Erythroblast (primary cell): ENCODE measurements at regions not wholly inside any gene's neighbourhood (a gene's known extent, or its start where the extent isn't known, plus 50 kb on each side); places are given as distances from the start of the nearest gene placed in this dataset.
"Not testable (repeated sequence)": the region's sequence is repeated elsewhere in the genome, so short reads cannot be mapped to it uniquely, and the experiment has no call there.

Experiments
- DNase-seq, 2 experiments: peaks; one replicate each; lab custom pipeline; 2025; lab: John Stamatoyannopoulos, UW
- GATA1 ChIP-seq: IDR thresholded peaks from 2 replicates; pipeline ENCODE4 v1.6.1; 2011; ENCODE audit warnings: low read depth, mild to moderate bottlenecking, control low read depth, low read length, moderate library complexity
- POLR2A ChIP-seq: IDR thresholded peaks from 2 replicates; pipeline ENCODE4 v1.6.1; 2011; ENCODE audit warnings: mild to moderate bottlenecking, low read length

DNA sequence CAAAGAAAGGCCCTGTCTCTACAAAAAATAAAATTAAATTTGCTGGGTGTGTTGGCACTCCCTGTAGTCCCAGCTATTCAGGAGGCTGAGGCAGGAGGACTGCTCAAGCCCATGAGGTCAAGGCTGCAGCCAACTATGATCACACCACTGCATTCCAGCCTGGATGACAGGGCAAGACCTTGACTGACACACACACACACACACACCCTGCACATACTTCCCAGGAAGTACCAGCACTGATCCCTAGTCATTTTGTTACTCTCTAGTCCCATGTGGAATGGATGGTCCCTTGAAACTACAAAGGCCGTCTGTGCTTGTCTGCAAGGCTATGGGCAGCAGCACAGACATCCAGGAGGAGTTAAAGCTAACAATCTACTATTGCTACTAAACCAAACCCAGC is 59.7 kb upstream of the CYP2D6 start:
- TF ChIP-seq POLR2A (no peak), GATA1 (no peak)
- no peak for DNase-seq

DNA sequence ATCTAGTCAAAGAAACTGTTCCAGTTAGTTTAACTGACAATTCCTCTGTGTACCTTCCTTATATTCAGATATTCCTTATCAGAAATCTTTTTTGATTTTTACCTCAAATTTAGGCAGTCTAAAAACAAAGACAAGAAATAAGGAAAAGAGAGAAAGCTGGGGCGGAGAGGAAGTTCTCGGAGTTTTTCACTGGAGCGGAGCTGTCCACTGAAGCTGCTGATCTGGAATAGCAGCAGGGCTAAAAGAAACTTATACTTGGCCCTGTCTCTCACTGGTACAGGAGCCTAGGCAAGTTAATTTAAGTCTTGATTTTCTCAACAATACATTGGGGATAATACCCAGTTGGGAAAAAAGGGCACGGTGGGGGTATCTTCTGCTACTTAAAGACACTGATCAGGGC is 59.2 kb upstream of the CYP2D6 start:
- no peak for DNase-seq
- TF ChIP-seq GATA1 (no peak), POLR2A (no peak)

DNA sequence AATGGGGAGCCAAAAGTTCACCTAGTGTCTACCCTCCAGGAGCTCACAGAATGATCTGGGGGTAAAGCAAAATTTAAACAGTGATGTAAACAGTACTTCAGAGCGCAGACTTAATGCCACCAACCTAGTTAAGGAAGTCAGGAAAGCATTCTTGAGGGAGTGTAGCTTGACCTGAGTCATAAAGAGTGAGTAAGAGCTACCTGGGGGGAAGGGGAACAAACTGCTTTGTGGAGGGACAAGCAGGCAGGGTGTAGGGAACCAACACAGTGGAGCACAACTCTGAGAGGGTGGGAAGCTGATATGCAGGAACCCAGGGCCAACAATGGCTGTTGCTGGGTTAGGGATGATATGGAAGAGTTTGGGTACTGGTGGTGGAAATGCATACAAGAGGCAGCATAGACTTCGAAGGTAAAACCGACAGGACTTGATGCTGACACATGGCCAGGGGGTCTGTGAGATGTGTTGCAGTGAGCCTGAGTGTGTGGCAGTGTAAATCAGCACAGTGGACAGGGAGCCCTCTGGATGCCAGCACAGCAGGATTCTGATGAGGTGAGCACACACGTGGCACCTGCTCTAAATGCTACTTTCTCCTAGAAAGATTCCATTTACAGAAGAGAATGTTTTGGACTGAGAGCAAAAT is 58.3 kb upstream of the CYP2D6 start:
- DNase-seq = no peak
- no peak for TF ChIP-seq POLR2A
- no peak for TF ChIP-seq GATA1

DNA sequence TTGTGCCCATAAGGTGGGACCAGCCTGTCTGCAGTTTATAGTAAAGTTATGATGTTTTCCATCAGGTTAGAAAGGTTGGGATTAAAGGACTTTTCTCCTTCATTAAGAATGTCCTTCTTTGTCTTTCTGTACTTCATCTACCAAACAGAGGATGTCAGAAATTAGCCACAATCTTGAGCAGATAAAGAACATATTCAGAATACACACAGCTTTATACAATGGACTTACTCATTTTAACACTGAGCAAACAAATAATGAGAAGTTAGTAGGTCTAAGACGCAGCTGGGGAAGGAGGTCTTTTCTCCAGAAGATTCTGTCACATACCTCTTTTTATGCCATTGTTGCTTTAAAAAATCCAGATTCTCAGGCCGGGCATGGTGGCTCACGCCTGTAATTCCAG is 57.0 kb upstream of the CYP2D6 start:
- no peak for DNase-seq
- TF ChIP-seq GATA1 = no peak
- no peak for TF ChIP-seq POLR2A

DNA sequence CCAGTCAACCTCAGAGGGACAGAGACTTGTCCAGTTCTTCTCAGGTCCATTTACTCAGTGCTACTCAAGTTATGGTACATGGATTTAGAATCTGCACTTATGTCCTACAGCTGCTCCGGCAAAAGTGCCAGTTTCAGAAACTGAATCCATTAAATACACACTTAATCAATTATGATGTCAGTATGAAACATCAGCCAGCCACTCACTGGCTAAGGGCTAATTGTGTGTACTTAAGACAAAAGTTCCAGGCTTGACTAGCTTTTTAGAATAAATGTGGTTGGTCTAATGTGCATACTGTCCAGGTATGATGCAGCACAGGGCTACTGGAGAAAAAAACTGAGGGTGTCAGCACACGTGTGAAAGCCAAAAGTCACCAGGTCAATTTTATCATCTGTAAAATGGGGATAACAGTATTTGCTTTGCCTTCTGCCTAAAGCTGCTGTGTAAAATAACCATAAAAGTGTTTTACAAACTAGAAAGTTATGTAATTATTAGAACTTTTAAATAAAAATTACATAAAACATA is 55.4 kb upstream of the CYP2D6 start:
- TF ChIP-seq POLR2A (no peak), GATA1 (no peak)
- DNase-seq = no peak

DNA sequence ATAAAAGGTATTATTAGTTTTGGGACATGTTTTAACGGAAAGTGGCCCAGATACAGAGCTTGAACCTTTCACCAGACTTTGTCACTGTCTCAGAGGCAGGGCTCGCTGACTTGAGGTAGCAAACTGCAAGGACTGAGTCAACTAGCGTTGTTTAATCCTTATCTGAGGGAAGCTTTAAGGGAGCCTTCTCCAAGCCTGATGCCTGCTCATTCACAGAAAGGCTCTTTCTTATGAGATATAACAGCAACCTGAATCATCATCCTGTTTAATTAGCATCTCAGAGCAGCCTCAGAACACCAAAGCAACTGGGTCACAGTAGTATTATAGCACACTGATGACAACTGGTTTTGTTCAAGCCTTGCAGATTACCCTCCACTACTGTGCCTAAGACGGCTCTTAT is 54.2 kb upstream of the CYP2D6 start:
- TF ChIP-seq POLR2A (no peak), GATA1 (no peak)
- peak; percentile 18 to 31 for DNase-seq

DNA sequence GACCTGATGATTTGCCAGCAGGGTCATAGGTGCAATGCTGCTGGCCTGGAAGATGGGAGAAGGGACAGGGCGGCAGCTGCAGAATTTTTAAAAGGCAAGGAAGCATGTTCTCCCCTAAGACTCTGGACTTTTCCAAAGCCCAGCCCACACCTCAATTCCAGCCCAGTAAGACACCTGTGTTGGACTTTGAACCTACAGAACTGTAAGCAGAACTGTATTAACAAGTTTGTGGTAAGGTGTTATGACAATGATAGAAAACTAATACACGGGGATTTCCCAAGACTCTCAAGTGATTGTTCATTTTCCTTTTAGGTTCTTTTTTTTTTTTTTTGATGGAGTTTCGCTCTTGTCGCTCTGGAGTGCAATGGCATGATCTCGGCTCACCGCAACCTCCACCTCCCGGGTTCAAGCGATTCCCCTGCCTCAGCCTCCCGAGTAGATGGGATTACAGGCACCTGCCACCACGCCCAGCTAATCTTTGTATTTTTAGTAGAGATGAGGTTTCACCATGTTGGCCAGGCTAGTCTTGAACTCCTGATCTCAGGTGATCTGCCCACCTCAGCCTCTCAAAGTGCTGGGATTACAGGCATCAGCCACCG is 53.0 kb upstream of the CYP2D6 start:
- DNase-seq = not testable (repeated sequence)

DNA sequence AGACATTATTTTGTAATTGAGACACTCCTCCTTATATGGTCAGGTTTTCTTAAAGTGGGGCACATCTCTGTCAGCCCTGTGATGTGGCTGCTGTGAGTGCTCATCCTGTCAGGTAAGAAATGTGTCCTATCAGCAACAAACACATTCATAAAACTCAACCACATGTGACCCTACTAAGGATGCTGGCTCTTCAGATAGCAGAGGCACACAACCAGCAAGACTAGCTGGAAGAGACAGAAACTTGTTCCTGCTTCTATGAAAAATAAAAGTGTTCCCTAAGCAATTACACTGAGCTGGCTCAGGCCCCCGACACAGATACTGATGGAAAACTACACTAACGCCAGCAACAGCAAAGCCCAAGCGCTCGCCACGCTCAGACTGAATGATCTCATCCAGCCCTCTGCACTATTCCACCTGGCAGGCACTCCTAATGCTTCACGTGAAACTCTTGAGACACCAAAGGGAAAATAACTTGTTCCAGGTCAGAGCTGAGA is 49.8 kb upstream of the CYP2D6 start:
- DNase-seq = peak; percentile 86 to 92
- TF ChIP-seq GATA1 = no peak
- TF ChIP-seq POLR2A = peak; percentile 45
